Thymus (tissue), 11 donors: ENCODE measurements at regions not wholly inside any gene's neighbourhood (a gene's known extent, or its start where the extent isn't known, plus 50 kb on each side); places are given as distances from the start of the nearest gene placed in this dataset.
"Not testable (repeated sequence)": the region's sequence is repeated elsewhere in the genome, so short reads cannot be mapped to it uniquely, and the experiment has no call there.

Experiments used
- DNase-seq, 9 donors: peaks; one replicate each; pipeline ENCODE4 v3.0.0-alpha.2; 2013; ENCODE audit warnings: low spot score in 9 of 9, low read depth in 6 of 9, missing footprints in 1 of 9
- H3K27ac ChIP-seq, 2 donors: one replicate each; pipeline ENCODE4 v1.5.1; 2013; ENCODE audit warnings: control low read depth in 1 of 2, low read depth in 1 of 2, low read length in 1 of 2, mild to moderate bottlenecking in 1 of 2, moderate library complexity in 1 of 2
- H3K27me3 ChIP-seq, 2 donors: one replicate each; pipeline ENCODE4 v1.5.1; 2013; ENCODE audit warnings: low read length in 1 of 2; ENCODE audit not compliant: control insufficient read depth in 2 of 2, insufficient read depth in 1 of 2
- H3K36me3 ChIP-seq, 2 donors: one replicate each; pipeline ENCODE4 v1.5.1; 2013; ENCODE audit warnings: low read length in 1 of 2, mild to moderate bottlenecking in 1 of 2, moderate library complexity in 1 of 2; ENCODE audit not compliant: control insufficient read depth in 2 of 2, insufficient read depth in 2 of 2
- H3K4me1 ChIP-seq, 2 donors: one replicate each; pipeline ENCODE4 v1.5.1; 2013; ENCODE audit warnings: low read length in 2 of 2; ENCODE audit not compliant: control insufficient read depth in 2 of 2, insufficient read depth in 2 of 2
- H3K4me3 ChIP-seq, 2 donors: one replicate each; pipeline ENCODE4 v1.5.1; 2013; ENCODE audit warnings: low read length in 2 of 2, control low read depth in 1 of 2, mild to moderate bottlenecking in 1 of 2
- H3K9me3 ChIP-seq, 2 donors: one replicate each; pipeline ENCODE4 v1.5.1; 2013; ENCODE audit warnings: low read length in 1 of 2, mild to moderate bottlenecking in 1 of 2; ENCODE audit not compliant: control insufficient read depth in 2 of 2, insufficient read depth in 1 of 2
- WGBS: extraction: QIAGEN DNeasy Blood & Tissue Kit; methylation state at CpG from one replicate; pipeline ENCODE4 v1.1.7; 2013; 5-methylcytosine and 5-hydroxymethylcytosine counted together
- donor health status: healthy.

DNA sequence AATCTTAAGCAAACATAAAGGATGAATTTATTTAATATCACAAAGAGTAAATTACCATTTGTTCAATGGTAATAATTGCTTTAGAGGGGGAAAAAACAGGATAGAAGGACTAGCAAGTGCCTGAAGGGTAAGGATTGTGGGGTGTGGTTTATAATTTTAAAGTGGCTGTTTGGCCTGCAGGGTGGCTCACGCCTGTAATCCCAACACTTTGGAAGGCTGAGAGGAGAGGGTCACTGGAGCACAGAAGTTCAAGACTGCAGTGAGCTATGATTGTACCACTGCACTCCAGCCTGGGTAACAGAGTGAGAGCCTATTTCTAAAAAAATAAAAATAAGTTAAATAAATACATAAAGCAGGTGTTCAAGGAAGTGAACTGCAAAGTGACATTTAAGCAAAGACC lies 199.9 kb upstream of the AHR start:
- DNase-seq = no peak

DNA sequence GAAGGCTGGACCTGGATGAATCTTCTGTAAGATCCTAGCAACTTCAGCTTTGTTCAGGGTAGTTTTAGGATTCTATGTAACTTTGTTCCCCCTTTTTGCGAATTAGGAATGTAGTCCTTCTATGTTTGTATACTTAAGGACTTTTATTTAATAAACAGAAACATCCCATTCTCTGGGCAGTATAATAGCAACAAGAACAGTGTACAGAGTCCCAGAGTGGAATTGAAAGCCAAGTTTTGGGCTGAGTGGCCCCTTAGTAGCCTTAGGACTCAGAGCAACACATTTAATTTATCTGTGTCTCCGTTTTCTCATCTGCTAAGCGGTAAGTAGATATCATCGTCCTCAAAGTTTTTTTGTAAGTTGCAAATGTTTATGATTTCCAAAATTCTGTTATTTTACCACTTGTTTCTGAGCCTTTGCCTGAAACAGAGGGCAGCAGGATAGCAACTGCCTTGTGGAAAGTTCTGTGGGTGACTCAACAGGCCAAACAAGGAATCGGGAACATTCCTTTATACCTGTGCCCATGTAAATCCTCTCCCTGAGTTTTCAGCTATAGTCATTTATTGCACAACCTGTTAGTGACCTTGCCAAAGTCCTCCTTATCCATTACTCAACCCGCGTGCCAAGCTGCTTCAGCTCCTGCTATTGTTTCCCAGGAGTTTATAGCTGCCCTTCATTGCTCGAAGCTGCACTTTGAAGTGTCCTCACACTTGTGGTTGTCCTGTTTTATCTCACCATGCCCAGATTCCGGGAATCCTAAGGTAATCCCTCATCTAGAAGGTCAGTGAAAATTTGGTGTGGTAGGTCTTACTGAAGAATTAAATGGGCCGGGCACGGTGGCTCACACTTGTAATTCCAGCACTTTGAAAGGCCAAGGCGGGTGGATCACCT lies 199.1 kb upstream of the AHR start:
- no peak overlapping the region for H3K4me3 ChIP-seq
- H3K27me3 ChIP-seq = no peaks in the 10 kb centered on the region
- no peaks in the 10 kb centered on the region for H3K9me3 ChIP-seq
- no peaks in the 10 kb centered on the region for H3K36me3 ChIP-seq
- H3K4me1 ChIP-seq = no peaks in the 10 kb centered on the region
- no peak for DNase-seq
- WGBS = 97% methylated on average over 12 of the region's 12 CpGs
- H3K27ac ChIP-seq = no peak overlapping the region

More for the DNA sequence above, 199.9 kb upstream of the AHR start:
- H3K9me3 ChIP-seq = no peaks in the 10 kb centered on the region
- WGBS = 94% methylated on average over 1 of the region's 1 CpG
- no peak overlapping the region for H3K27ac ChIP-seq
- H3K27me3 ChIP-seq = no peaks in the 10 kb centered on the region
- no peaks in the 10 kb centered on the region for H3K4me1 ChIP-seq
- H3K36me3 ChIP-seq = no peaks in the 10 kb centered on the region
- H3K4me3 ChIP-seq = no peak overlapping the region

DNA sequence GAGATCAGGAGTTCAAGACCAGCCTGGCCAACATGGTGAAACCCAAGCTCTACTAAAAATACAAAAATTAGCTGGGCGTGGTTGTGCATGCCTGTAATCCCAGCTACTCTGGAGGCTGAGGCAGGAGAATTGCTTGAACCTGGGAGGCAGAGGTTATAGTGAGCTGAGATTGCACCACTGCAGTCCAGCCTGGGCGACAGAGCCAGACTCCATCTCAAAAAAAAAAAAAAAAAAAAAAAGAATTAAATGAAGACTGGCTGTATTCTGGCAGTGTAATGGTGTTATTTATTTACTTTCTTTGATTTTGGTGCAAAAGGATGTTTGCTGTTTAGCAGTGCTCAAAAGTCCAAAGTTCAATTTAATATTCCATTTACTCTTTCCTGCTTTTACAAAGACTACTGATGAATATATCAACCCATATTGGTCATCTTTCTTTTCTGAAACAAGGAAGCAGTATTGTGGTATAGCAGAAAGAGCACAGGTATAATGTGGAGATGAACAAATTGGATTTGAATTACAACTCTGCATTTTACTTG lies 198.4 kb upstream of the AHR start:
- not testable (repeated sequence) for DNase-seq, H3K27me3 ChIP-seq, H3K27ac ChIP-seq, H3K36me3 ChIP-seq, H3K9me3 ChIP-seq, H3K4me3 ChIP-seq, H3K4me1 ChIP-seq
- WGBS = 92% methylated on average over 2 of the region's 2 CpGs

DNA sequence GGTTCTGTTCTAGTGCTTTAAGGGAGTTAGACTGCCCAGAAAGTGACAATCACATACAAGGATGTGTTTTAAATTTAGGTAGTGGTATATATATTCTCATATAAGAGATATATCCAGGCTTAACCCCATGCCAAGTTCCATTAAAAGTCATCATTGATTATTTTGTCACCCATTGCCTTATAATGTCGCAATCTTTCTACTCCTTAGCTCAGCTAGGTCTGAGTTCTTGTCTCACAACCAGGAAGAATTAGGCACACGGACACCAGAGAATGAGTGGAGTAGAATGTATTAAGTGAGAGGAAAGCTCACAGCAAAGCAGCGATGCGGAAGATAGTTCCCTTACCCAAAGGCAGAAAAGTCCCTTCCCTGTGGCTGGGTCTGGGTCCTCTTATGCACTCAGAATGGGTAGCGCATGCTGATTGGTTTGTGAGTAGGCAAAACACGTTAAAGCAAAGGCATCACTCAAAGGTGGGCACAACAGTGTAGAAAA lies 197.2 kb upstream of the AHR start:
- no peaks in the 10 kb centered on the region for H3K27me3 ChIP-seq
- 98% methylated on average over 6 of the region's 6 CpGs for WGBS
- no peaks in the 10 kb centered on the region for H3K9me3 ChIP-seq
- no peak overlapping the region for H3K4me3 ChIP-seq
- no peak overlapping the region for H3K27ac ChIP-seq
- H3K4me1 ChIP-seq = no peaks in the 10 kb centered on the region
- no peak for DNase-seq
- H3K36me3 ChIP-seq = no peaks in the 10 kb centered on the region

DNA sequence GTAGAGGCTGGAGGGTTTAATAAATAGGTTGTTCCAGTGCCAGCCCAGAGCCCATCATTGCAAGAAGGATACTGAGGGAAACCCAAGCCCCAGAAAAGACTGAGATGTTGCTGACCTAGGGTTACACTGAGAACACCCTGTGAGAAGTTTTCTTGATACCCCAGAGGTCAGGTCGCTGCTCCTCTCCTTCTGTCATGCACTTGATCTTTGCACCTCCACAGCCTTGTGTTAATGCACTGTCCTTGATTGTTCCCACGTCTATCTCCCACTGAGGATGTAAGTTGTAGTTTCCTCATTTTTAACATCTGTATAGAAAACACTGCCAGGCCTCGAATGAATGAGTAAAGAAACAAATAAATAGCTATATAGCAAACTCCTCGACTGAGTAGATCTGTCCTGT lies 195.3 kb upstream of the AHR start:
- Histone ChIP-seq H3K9me3 (no peaks in the 10 kb centered on the region), H3K4me3 (no peak overlapping the region), H3K4me1 (no peaks in the 10 kb centered on the region), H3K27ac (no peak overlapping the region), H3K36me3 (no peaks in the 10 kb centered on the region), H3K27me3 (no peaks in the 10 kb centered on the region)
- DNase-seq = no peak
- 77% methylated on average over 4 of the region's 4 CpGs for WGBS

DNA sequence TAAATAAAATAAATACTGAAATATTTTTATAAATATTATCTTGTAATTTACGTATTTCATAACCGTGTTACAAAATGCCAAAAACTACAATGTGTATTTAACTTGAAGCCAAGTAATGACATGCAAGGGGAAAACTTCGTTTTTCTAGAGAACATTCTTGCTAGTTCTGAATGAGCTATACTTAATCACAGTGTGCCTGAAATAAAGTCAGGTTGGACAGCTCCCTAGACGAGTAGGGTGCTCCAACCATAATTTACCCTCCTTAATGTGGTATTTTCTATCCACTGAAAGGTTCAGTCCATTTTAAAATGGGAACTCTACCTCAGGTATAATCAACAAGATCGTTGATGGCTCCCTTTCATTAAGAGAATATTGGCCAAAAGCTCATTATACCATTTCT lies 194.5 kb upstream of the AHR start:
- 87% methylated on average over 5 of the region's 5 CpGs for WGBS

DNA sequence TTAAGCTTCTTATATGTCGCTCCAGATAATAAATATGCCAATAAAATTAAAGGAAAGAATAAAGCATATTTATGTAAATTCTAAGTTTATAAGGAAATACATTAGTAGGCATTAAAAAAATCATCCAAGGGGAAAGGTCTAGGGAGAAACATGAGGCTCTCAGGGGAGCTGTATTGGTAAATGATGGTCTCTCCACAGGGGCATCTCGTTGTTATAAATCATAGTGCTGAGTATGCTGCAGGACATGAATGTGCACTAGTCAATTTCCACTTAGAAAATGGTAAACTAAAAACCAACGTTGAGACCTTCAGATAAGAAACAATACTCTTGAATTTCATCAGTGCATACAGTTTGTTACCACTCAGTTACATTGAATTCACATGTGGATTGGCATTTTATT lies 194.0 kb upstream of the AHR start:
- no peak for DNase-seq
- Histone ChIP-seq H3K9me3 (no peaks in the 10 kb centered on the region), H3K4me3 (no peak overlapping the region), H3K27ac (no peak overlapping the region), H3K36me3 (no peaks in the 10 kb centered on the region), H3K27me3 (no peaks in the 10 kb centered on the region), H3K4me1 (no peaks in the 10 kb centered on the region)
- WGBS = 92% methylated on average over 3 of the region's 3 CpGs

More for the DNA sequence above, 194.5 kb upstream of the AHR start:
- Histone ChIP-seq H3K36me3 (no peaks in the 10 kb centered on the region), H3K4me3 (no peak overlapping the region), H3K27ac (no peak overlapping the region), H3K27me3 (no peaks in the 10 kb centered on the region), H3K4me1 (no peaks in the 10 kb centered on the region), H3K9me3 (no peaks in the 10 kb centered on the region)
- DNase-seq = no peak

DNA sequence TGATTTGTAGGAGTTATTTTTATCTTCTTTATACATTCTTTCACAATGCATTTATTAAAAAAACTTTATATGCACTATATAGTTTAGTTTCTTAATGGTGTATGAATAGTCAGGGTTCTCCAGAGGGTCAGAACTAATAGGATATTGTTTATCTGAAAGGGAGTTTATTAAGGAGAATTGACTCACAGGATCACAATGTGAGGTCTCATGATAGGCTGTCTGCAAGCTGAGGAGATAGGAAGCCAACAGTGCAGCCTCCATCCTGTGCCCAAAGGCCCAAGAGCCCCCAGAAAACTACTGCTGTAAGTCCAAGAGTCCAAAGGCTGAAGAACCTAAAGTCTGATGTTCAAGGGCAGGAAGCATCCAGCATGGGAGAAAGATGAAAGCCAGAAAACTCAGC lies 192.8 kb upstream of the AHR start:
- no peak overlapping the region for H3K27ac ChIP-seq
- no peaks in the 10 kb centered on the region for H3K36me3 ChIP-seq
- H3K4me1 ChIP-seq = no peaks in the 10 kb centered on the region
- no peak overlapping the region for H3K4me3 ChIP-seq
- H3K9me3 ChIP-seq = no peaks in the 10 kb centered on the region
- DNase-seq = no peak
- no peaks in the 10 kb centered on the region for H3K27me3 ChIP-seq

DNA sequence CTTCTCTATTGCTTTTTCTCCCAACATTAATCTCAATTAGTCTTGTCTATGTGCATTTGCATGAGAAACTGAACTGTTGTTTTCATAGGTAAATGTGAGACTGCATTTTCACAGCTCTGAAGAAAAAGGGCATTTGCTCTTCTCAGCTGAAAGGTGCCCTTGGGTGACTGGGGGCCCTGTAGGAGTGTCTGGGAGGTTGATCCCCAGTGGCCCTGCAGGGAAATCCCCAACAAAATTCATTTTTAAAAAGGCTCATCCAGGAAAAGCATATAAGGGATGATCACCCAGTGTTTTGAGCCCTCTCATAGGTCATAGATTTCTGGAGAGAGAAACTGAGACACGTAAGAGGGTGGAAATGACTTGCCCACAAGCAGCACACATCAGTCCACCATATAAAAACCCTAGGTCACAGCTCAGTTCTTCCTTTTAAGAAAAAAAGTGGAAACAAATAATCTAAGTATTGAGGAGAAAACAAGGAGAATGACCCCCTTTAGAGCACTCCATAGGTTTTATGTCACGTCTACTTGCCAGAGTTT lies 190.3 kb upstream of the AHR start:
- H3K4me1 ChIP-seq = no peaks in the 10 kb centered on the region
- H3K27ac ChIP-seq = no peak overlapping the region
- 98% methylated on average over 2 of the region's 2 CpGs for WGBS
- no peaks in the 10 kb centered on the region for H3K9me3 ChIP-seq
- no peaks in the 10 kb centered on the region for H3K27me3 ChIP-seq
- no peak for DNase-seq
- H3K36me3 ChIP-seq = no peaks in the 10 kb centered on the region
- no peak overlapping the region for H3K4me3 ChIP-seq
